H1 (cell line): ENCODE measurements at regions not wholly inside any gene's neighbourhood (a gene's known extent, or its start where the extent isn't known, plus 50 kb on each side); places are given as distances from the start of the nearest gene placed in this dataset.

Experiments used
- CTCF ChIA-PET: fragments of 300-600 bp; sonication (Branson Sonifier 250); formaldehyde crosslinking; loops from one replicate; lab custom pipeline; 2021; ENCODE audit not compliant: partially characterized antibody; lab: Charles Lee
- POLR2A ChIA-PET: fragments of 300-600 bp; sonication (Branson Sonifier 250); formaldehyde crosslinking; loops from one replicate; lab custom pipeline; 2021; ENCODE audit warnings: inconsistent platforms; ENCODE audit not compliant: partially characterized antibody; lab: Charles Lee
- DNase-seq, 2 experiments: peaks; one replicate each; pipeline versions ENCODE4 v3.0.0 to v3.0.0-alpha.2; 2010 to 2022; ENCODE audit warnings: low spot score in 2 of 2, low read depth in 1 of 2, mixed read lengths in 1 of 2
- FAIRE-seq: peaks from 2 replicates; lab custom pipeline; 2011; peaks lifted over from hg19 to GRCh38; lab: Jason Lieb, UNC
- H2AFZ ChIP-seq: 2 replicates; pipeline ENCODE4 v1.8.1; 2012; ENCODE audit warnings: low read length, inconsistent platforms
- H2AK5ac ChIP-seq: 2 replicates; pipeline ENCODE4 v1.6.1; 2013; ENCODE audit warnings: low read depth, low read length
- H2BK120ac ChIP-seq: replicated peaks from 2 replicates; pipeline ENCODE3; 2013; ENCODE audit warnings: low read depth, low read length, inconsistent platforms
- H2BK12ac ChIP-seq: 2 replicates; pipeline ENCODE4 v1.6.1; 2013; ENCODE audit warnings: low read depth, low read length
- H2BK15ac ChIP-seq: 2 replicates; pipeline ENCODE4 v1.6.1; 2013; ENCODE audit warnings: low read length
- H2BK20ac ChIP-seq: 2 replicates; pipeline ENCODE4 v1.6.1; 2013; ENCODE audit warnings: low read length
- H2BK5ac ChIP-seq: 2 replicates; pipeline ENCODE4 v1.6.1; 2013; ENCODE audit warnings: low read depth, low read length
- H3K14ac ChIP-seq: 2 replicates; pipeline ENCODE4 v1.6.1; 2013; ENCODE audit warnings: inconsistent platforms; ENCODE audit not compliant: insufficient read length
- H3K18ac ChIP-seq: 2 replicates; pipeline ENCODE4 v1.6.1; 2013; ENCODE audit warnings: low read length; ENCODE audit errors: extremely low read depth
- H3K23ac ChIP-seq: 2 replicates; pipeline ENCODE4 v1.6.1; 2013; ENCODE audit warnings: inconsistent platforms; ENCODE audit not compliant: insufficient read length
- H3K23me2 ChIP-seq: 2 replicates; pipeline ENCODE4 v1.6.1; 2013; ENCODE audit warnings: low read depth, low read length
- H3K27ac ChIP-seq: 2 replicates; pipeline ENCODE4 v1.6.1; 2011; ENCODE audit warnings: low read depth, low read length, inconsistent platforms
- H3K27me3 ChIP-seq, 4 experiments: replicated peaks in 1 of 4; 1 replicate in 1 of 4; 2 replicates in 3 of 4; pipeline versions ENCODE4 v1.6.1 to v1.8.1; 2011 to 2013; ENCODE audit warnings: low read length in 3 of 4, mild to moderate bottlenecking in 3 of 4, inconsistent platforms in 2 of 4, mixed read lengths in 2 of 4, moderate library complexity in 1 of 4; ENCODE audit not compliant: control insufficient read depth in 3 of 4, insufficient read depth in 3 of 4; ENCODE audit errors: extremely low read depth in 1 of 4
- H3K36me3 ChIP-seq, 4 experiments: 2 replicates each; pipeline versions ENCODE4 v1.6.1 to v1.8.1; 2011 to 2013; ENCODE audit warnings: mild to moderate bottlenecking in 4 of 4, low read length in 3 of 4, moderate library complexity in 2 of 4, control low read depth in 1 of 4, inconsistent platforms in 1 of 4; ENCODE audit not compliant: insufficient read depth in 4 of 4, control insufficient read depth in 2 of 4
- H3K4ac ChIP-seq: replicated peaks from 2 replicates; pipeline ENCODE3; 2013; ENCODE audit warnings: low read length, low read depth, mixed read lengths, inconsistent platforms; ENCODE audit not compliant: insufficient read length
- H3K4me1 ChIP-seq, 4 experiments: replicated peaks in 1 of 4; 1 replicate in 1 of 4; 2 replicates in 3 of 4; pipeline versions ENCODE4 v1.6.1 to v1.8.1; 2011 to 2013; ENCODE audit warnings: low read length in 3 of 4, inconsistent platforms in 2 of 4, mixed read lengths in 1 of 4; ENCODE audit not compliant: insufficient read depth in 4 of 4, control insufficient read depth in 3 of 4
- H3K4me2 ChIP-seq, 2 experiments: 2 replicates each; pipeline versions ENCODE4 v1.6.1 to v1.8.1; 2011 to 2013; ENCODE audit warnings: low read depth in 2 of 2, low read length in 2 of 2, control low read depth in 1 of 2, inconsistent platforms in 1 of 2, mild to moderate bottlenecking in 1 of 2; ENCODE audit not compliant: insufficient read depth in 1 of 2
- H3K4me3 ChIP-seq, 4 experiments: fragments of 200-600, 300-600 bp in 1 of 4; sonication (generic), shearing (Covaris generic), sonication (Bioruptor Twin) in 1 of 4; 2 replicates each; pipeline versions ENCODE4 v1.5.1 to v1.8.1; 2011 to 2016; ENCODE audit warnings: low read length in 4 of 4, low read depth in 3 of 4, control low read depth in 2 of 4, inconsistent platforms in 2 of 4, mild to moderate bottlenecking in 2 of 4, mixed read lengths in 1 of 4, moderate library complexity in 1 of 4; ENCODE audit not compliant: insufficient read depth in 2 of 4; ENCODE audit errors: extremely low read depth in 1 of 4
- H3K56ac ChIP-seq: replicated peaks from 2 replicates; pipeline ENCODE3; 2013; ENCODE audit warnings: low read depth, mild to moderate bottlenecking, mixed read lengths, low read length, inconsistent platforms; ENCODE audit not compliant: insufficient read length
- H3K79me1 ChIP-seq: 2 replicates; pipeline ENCODE4 v1.6.1; 2013; ENCODE audit warnings: low read depth, low read length, control low read depth
- H3K79me2 ChIP-seq, 2 experiments: 2 replicates each; pipeline versions ENCODE4 v1.6.1 to v1.8.1; 2012 to 2013; ENCODE audit warnings: low read length in 2 of 2, mild to moderate bottlenecking in 2 of 2, inconsistent platforms in 1 of 2; ENCODE audit not compliant: insufficient read depth in 2 of 2, control insufficient read depth in 1 of 2
- H3K9ac ChIP-seq, 4 experiments: replicated peaks in 1 of 4; 1 replicate in 1 of 4; 2 replicates in 3 of 4; pipeline versions ENCODE4 v1.6.1 to v1.8.1; 2011 to 2013; ENCODE audit warnings: low read depth in 3 of 4, low read length in 3 of 4, control low read depth in 2 of 4, mild to moderate bottlenecking in 2 of 4, moderate library complexity in 2 of 4, inconsistent platforms in 1 of 4; ENCODE audit errors: extremely low read depth in 1 of 4
- H3K9me3 ChIP-seq, 2 experiments: 2 replicates each; pipeline versions ENCODE4 v1.6.1 to v1.8.1; 2012 to 2013; ENCODE audit warnings: mild to moderate bottlenecking in 2 of 2, moderate library complexity in 2 of 2, control low read depth in 1 of 2, inconsistent platforms in 1 of 2, low read depth in 1 of 2, low read length in 1 of 2, mixed read lengths in 1 of 2; ENCODE audit not compliant: insufficient read depth in 2 of 2
- H4K20me1 ChIP-seq, 2 experiments: replicated peaks in 1 of 2; 2 replicates each; pipeline versions ENCODE3 to v1.8.1; 2011 to 2013; ENCODE audit warnings: inconsistent platforms in 2 of 2, low read length in 2 of 2, mild to moderate bottlenecking in 1 of 2; ENCODE audit not compliant: insufficient read depth in 2 of 2, control insufficient read depth in 1 of 2
- H4K5ac ChIP-seq: 2 replicates; pipeline ENCODE4 v1.6.1; 2013; ENCODE audit warnings: low read length, low read depth, mixed read lengths, inconsistent platforms; ENCODE audit not compliant: insufficient read length
- H4K8ac ChIP-seq: 2 replicates; pipeline ENCODE4 v1.8.0; 2013; ENCODE audit warnings: mild to moderate bottlenecking, moderate library complexity, low read length, inconsistent platforms; ENCODE audit not compliant: insufficient read depth; ENCODE audit errors: extremely low read depth
- H4K91ac ChIP-seq: replicated peaks from 2 replicates; pipeline ENCODE3; 2013; ENCODE audit warnings: low read length, mixed read lengths, inconsistent platforms; ENCODE audit not compliant: insufficient read length
- BACH1 ChIP-seq: IDR thresholded peaks from 2 replicates; pipeline ENCODE4 v1.6.1; 2012; ENCODE audit warnings: low read length, improper control_type of control experiment
- CHD1 ChIP-seq: IDR thresholded peaks from 2 replicates; pipeline ENCODE4 v1.6.1; 2012; ENCODE audit warnings: low read depth, low read length, improper control_type of control experiment
- GABPA ChIP-seq: IDR thresholded peaks from 2 replicates; pipeline ENCODE4 v1.6.1; 2011; ENCODE audit warnings: mild to moderate bottlenecking, low read length, moderate library complexity, borderline replicate concordance; ENCODE audit not compliant: insufficient read depth
- GTF2F1 ChIP-seq: IDR thresholded peaks from 2 replicates; pipeline ENCODE4 v1.6.1; 2012; ENCODE audit warnings: low read depth, low read length, improper control_type of control experiment, borderline replicate concordance
- JUND ChIP-seq: IDR thresholded peaks from 2 replicates; pipeline ENCODE4 v1.6.1; 2011; ENCODE audit warnings: mild to moderate bottlenecking, improper control_type of control experiment, low read length
- NANOG ChIP-seq: IDR thresholded peaks from 2 replicates; pipeline ENCODE4 v1.6.1; 2011; ENCODE audit warnings: low read length, low read depth, mild to moderate bottlenecking, inconsistent platforms; ENCODE audit not compliant: insufficient read depth, poor library complexity, severe bottlenecking
- NRF1 ChIP-seq: IDR thresholded peaks from 2 replicates; pipeline ENCODE4 v1.6.1; 2011; ENCODE audit warnings: mild to moderate bottlenecking, low read depth, low read length, improper control_type of control experiment
- PHF8 ChIP-seq: fragments of 200-600 bp; sonication (generic); conservative IDR thresholded peaks from 2 replicates; pipeline ENCODE4 v1.7.1; 2012; ENCODE audit warnings: low read depth, mild to moderate bottlenecking, inconsistent platforms, low read length, moderate library complexity
- RFX5 ChIP-seq: IDR thresholded peaks from 2 replicates; pipeline ENCODE4 v1.6.1; 2011; ENCODE audit warnings: low read depth, low read length, improper control_type of control experiment, borderline replicate concordance
- RNF2 ChIP-seq: fragments of 200-900, 300-1000 bp; sonication (generic); IDR thresholded peaks from 2 replicates; pipeline ENCODE4 v1.7.1; 2016; ENCODE audit warnings: borderline replicate concordance, low read depth, mild to moderate bottlenecking, antibody characterized with exemption, low read length; ENCODE audit not compliant: poor library complexity, severe bottlenecking; ENCODE audit errors: missing control alignments
- SP1 ChIP-seq: IDR thresholded peaks from 2 replicates; pipeline ENCODE4 v1.6.1; 2011; ENCODE audit warnings: low read depth, low read length
- TF ChIP-seq, protein P1 (sequence below), 3 experiments: IDR thresholded peaks; 1 replicate in 2 of 3; 2 replicates in 1 of 3; pipeline versions ENCODE4 v1.5.1 to v1.6.1; 2011; ENCODE audit warnings: low read length in 3 of 3, mild to moderate bottlenecking in 3 of 3, inconsistent platforms in 2 of 3, low read depth in 1 of 3, moderate library complexity in 1 of 3; ENCODE audit not compliant: insufficient read depth in 1 of 3; ENCODE audit errors: control extremely low read depth in 1 of 3

GRCh38 chr5:145222622-145223021 is 612.5 kb downstream of the PRELID2 start:
- Histone ChIP-seq H3K79me1 (no peaks in the 10 kb centered on the region), H3K23me2 (no peaks in the 10 kb centered on the region), H4K8ac (no peak overlapping the region), H2BK15ac (no peak overlapping the region), H3K36me3 (no peaks in the 10 kb centered on the region), H3K14ac (no peak overlapping the region), H3K4me1 (no peaks in the 10 kb centered on the region), H3K4me2 (no peak overlapping the region), H2BK20ac (no peak overlapping the region), H2BK120ac (no peak overlapping the region), H2AFZ (no peak overlapping the region), H3K56ac (no peak overlapping the region), H4K5ac (no peak overlapping the region), H3K9me3 (no peaks in the 10 kb centered on the region), H2AK5ac (no peak overlapping the region), H3K9ac (no peak overlapping the region), H3K4ac (no peak overlapping the region), H3K23ac (no peak overlapping the region), H3K27me3 (no peaks in the 10 kb centered on the region), H3K79me2 (no peaks in the 10 kb centered on the region), H2BK5ac (no peak overlapping the region), H3K18ac (no peak overlapping the region), H4K91ac (no peak overlapping the region), H4K20me1 (no peaks in the 10 kb centered on the region), H3K4me3 (no peak overlapping the region), H2BK12ac (no peak overlapping the region), H3K27ac (no peak overlapping the region)
- FAIRE-seq (no peak), DNase-seq (no peak)
- ChIA-PET POLR2A (no interaction called here), CTCF (no interaction called here)
- TF ChIP-seq GABPA (no peak), SP1 (no peak), NRF1 (no peak), RFX5 (no peak), RNF2 (no peak), CHD1 (no peak), JUND (no peak), PHF8 (no peak), GTF2F1 (no peak), BACH1 (no peak), NANOG (no peak)
- TF ChIP-seq, protein P1, sequence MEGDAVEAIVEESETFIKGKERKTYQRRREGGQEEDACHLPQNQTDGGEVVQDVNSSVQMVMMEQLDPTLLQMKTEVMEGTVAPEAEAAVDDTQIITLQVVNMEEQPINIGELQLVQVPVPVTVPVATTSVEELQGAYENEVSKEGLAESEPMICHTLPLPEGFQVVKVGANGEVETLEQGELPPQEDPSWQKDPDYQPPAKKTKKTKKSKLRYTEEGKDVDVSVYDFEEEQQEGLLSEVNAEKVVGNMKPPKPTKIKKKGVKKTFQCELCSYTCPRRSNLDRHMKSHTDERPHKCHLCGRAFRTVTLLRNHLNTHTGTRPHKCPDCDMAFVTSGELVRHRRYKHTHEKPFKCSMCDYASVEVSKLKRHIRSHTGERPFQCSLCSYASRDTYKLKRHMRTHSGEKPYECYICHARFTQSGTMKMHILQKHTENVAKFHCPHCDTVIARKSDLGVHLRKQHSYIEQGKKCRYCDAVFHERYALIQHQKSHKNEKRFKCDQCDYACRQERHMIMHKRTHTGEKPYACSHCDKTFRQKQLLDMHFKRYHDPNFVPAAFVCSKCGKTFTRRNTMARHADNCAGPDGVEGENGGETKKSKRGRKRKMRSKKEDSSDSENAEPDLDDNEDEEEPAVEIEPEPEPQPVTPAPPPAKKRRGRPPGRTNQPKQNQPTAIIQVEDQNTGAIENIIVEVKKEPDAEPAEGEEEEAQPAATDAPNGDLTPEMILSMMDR (IDR thresholded peaks at IDR 0.05; ENCODE audit: control extremely low read depth in 1 of 3, insufficient read depth in 1 of 3, low read depth in 1 of 3, low read length in 3 of 3) = no peak
